ENCODE measurements at regions not wholly inside any gene's neighbourhood (a gene's known extent, or its start where the extent isn't known, plus 50 kb on each side); places are given as distances from the start of the nearest gene placed in this dataset.

GRCh38 chr4:137702512-137702911 is 170.2 kb upstream of the PCDH18 start:
- Histone ChIP-seq H3K4me2 (no peak overlapping the region), H3K4me1 (ENCODE audit: insufficient read depth) (no peaks in the 10 kb centered on the region), H3K27ac (ENCODE audit: low read depth) (no peak overlapping the region), H3F3A (replicated peaks; ENCODE audit: low read depth) (no peaks in the 10 kb centered on the region), H4K20me1 (replicated peaks; ENCODE audit: insufficient read depth) (no peaks in the 10 kb centered on the region), H3K27me3 (ENCODE audit: insufficient read depth) (no peaks in the 10 kb centered on the region), H3K79me2 (replicated peaks; ENCODE audit: insufficient read depth) (no peaks in the 10 kb centered on the region), H3K9me2 (ENCODE audit: insufficient read depth) (peaks cover 5% of the 10 kb centered on the region), H2AFZ (no peak overlapping the region), H3K36me3 (ENCODE audit: insufficient read depth) (no peaks in the 10 kb centered on the region), H3K4me3 (no peak overlapping the region)
- no peak overlapping the region for H3K4me3 Mint-ChIP-seq
- DNase-seq (ENCODE audit: low spot score) = no peak
- no peaks in the 10 kb centered on the region for H3K27me3 Mint-ChIP-seq (ENCODE audit: insufficient read depth, low read depth, poor library complexity)
- no peak overlapping the region for H3K27ac Mint-ChIP-seq
- peaks cover 15% of the 10 kb centered on the region for H3K9me3 Mint-ChIP-seq
- H3K36me3 Mint-ChIP-seq (ENCODE audit: low read depth) = peaks cover 16% of the 10 kb centered on the region
- no peaks in the 10 kb centered on the region for H3K4me1 Mint-ChIP-seq
- no peak for ATAC-seq
- no peak for TF ChIP-seq NANOG (IDR thresholded peaks at IDR 0.05; ENCODE audit: borderline replicate concordance)

GRCh38 chr4:137701401-137701800 is 169.1 kb upstream of the PCDH18 start:
- H3K27ac ChIP-seq (ENCODE audit: low read depth) = no peak overlapping the region
- H3K4me1 ChIP-seq (ENCODE audit: insufficient read depth) = no peaks in the 10 kb centered on the region
- Mint-ChIP-seq H3K36me3 (ENCODE audit: low read depth) (peaks cover 16% of the 10 kb centered on the region), H3K27me3 (ENCODE audit: insufficient read depth, low read depth, poor library complexity) (no peaks in the 10 kb centered on the region), H3K4me3 (no peak overlapping the region), H3K9me3 (peaks cover 15% of the 10 kb centered on the region), H3K27ac (no peak overlapping the region), H3K4me1 (no peaks in the 10 kb centered on the region)
- H3K27me3 ChIP-seq (ENCODE audit: insufficient read depth) = no peaks in the 10 kb centered on the region
- H3K36me3 ChIP-seq (ENCODE audit: insufficient read depth) = no peaks in the 10 kb centered on the region
- H3K4me3 ChIP-seq = no peak overlapping the region
- no peaks in the 10 kb centered on the region for H3K79me2 ChIP-seq (replicated peaks; ENCODE audit: insufficient read depth)
- H3F3A ChIP-seq (replicated peaks; ENCODE audit: low read depth) = no peaks in the 10 kb centered on the region
- no peak overlapping the region for H3K4me2 ChIP-seq
- H2AFZ ChIP-seq = no peak overlapping the region
- H3K9me2 ChIP-seq (ENCODE audit: insufficient read depth) = peaks cover 5% of the 10 kb centered on the region
- no peak for DNase-seq (ENCODE audit: low spot score)
- ATAC-seq = no peak
- H4K20me1 ChIP-seq (replicated peaks; ENCODE audit: insufficient read depth) = no peaks in the 10 kb centered on the region
- no peak for TF ChIP-seq POLR2AphosphoS5 (IDR thresholded peaks at IDR 0.05; ENCODE audit: low read depth)
- no peak for TF ChIP-seq REST (IDR thresholded peaks at IDR 0.05; ENCODE audit: unreplicated experiment)
- no peak for TF ChIP-seq ZNF114 (CRISPR knock-in tag; IDR thresholded peaks at IDR 0.05)
- no peak for TF ChIP-seq ZNF331 (CRISPR knock-in tag; IDR thresholded peaks at IDR 0.05; ENCODE audit: low read depth)
- TF ChIP-seq NANOG (IDR thresholded peaks at IDR 0.05; ENCODE audit: borderline replicate concordance) = no peak
- TF ChIP-seq ETS1 (IDR thresholded peaks at IDR 0.05) = no peak
- TF ChIP-seq CTCF (conservative IDR thresholded peaks at IDR 0.05; ENCODE audit: low read depth in 2 of 2) = no peak
- TF ChIP-seq EZH2phosphoT487 (IDR thresholded peaks at IDR 0.05; ENCODE audit: unreplicated experiment) = no peak
- no peak for TF ChIP-seq ZNF462 (CRISPR knock-in tag; IDR thresholded peaks at IDR 0.05)
- no peak for TF ChIP-seq STAT1 (IDR thresholded peaks at IDR 0.05; ENCODE audit: unreplicated experiment)
